Kidney (tissue), 13 donors: ENCODE measurements at regions not wholly inside any gene's neighbourhood (a gene's known extent, or its start where the extent isn't known, plus 50 kb on each side); places are given as distances from the start of the nearest gene placed in this dataset.

Experiments used
- DNase-seq, 5 donors: peaks; one replicate each; pipeline ENCODE4 v3.0.0-alpha.2; 2013 to 2020
- FAIRE-seq: peaks from 2 replicates; lab custom pipeline; 2012; peaks lifted over from hg19 to GRCh38; lab: Jason Lieb, UNC
- H3K27ac ChIP-seq, 2 donors: one replicate each; pipeline ENCODE4 v1.7.0; 2013; ENCODE audit warnings: low read depth in 2 of 2, low read length in 2 of 2, inconsistent platforms in 1 of 2
- H3K27me3 ChIP-seq: one replicate; pipeline ENCODE4 v1.7.1; 2013; ENCODE audit warnings: low read length, inconsistent platforms; ENCODE audit not compliant: control insufficient read depth, insufficient read depth
- H3K36me3 ChIP-seq, 3 donors: one replicate each; pipeline versions ENCODE4 v1.7.0 to v1.7.1; 2013; ENCODE audit warnings: low read length in 3 of 3, control low read depth in 1 of 3, inconsistent platforms in 1 of 3; ENCODE audit not compliant: insufficient read depth in 3 of 3, control insufficient read depth in 2 of 3
- H3K4me1 ChIP-seq, 3 donors: one replicate each; pipeline versions ENCODE4 v1.7.0 to v1.7.1; 2013; ENCODE audit warnings: low read length in 3 of 3, inconsistent platforms in 1 of 3, low read depth in 1 of 3; ENCODE audit not compliant: control insufficient read depth in 2 of 3, insufficient read depth in 2 of 3
- H3K4me3 ChIP-seq, 3 donors: one replicate each; pipeline versions ENCODE4 v1.7.0 to v1.8.1; 2013; ENCODE audit warnings: low read length in 3 of 3, control low read depth in 1 of 3, inconsistent platforms in 1 of 3
- H3K9ac ChIP-seq, 3 donors: one replicate each; pipeline versions ENCODE4 v1.7.0 to v1.7.1; 2013; ENCODE audit warnings: low read length in 3 of 3, control low read depth in 1 of 3, inconsistent platforms in 1 of 3
- H3K9me3 ChIP-seq, 3 donors: one replicate each; pipeline versions ENCODE4 v1.7.0 to v1.7.1; 2013; ENCODE audit warnings: low read length in 3 of 3, control low read depth in 1 of 3, inconsistent platforms in 1 of 3; ENCODE audit not compliant: control insufficient read depth in 2 of 3, insufficient read depth in 1 of 3
- CTCF ChIP-seq: IDR thresholded peaks from 3 replicates; pipeline ENCODE4 v1.5.1; 2012; ENCODE audit warnings: mild to moderate bottlenecking, moderate library complexity, borderline replicate concordance; ENCODE audit not compliant: insufficient read depth; ENCODE audit errors: extremely low read depth
- intact Hi-C: fragments of 100-400 bp; cut with DNase I; formaldehyde crosslinking; loops from one replicate; pipeline ENCODE4 v1.11.1; 2022
- donor health status: control.
- donor health status: control.
- donor health status: control.
- donor health status: control.
- donor health status: control.
- donor health status: DM: yes; HTN: yes; CAD: no.
- donor health status: Normal renal cell carcinoma (clear cell type).

- intact Hi-C loops: no loop called here
- no peak for TF ChIP-seq CTCF
Observed at GRCh38 chr5:110092955-110093785, 403.4 kb downstream of the MAN2A1 start.

GRCh38 chr5:110094109-110094508 is 404.4 kb downstream of the MAN2A1 start:
- no peaks in the 10 kb centered on the region for H3K27me3 ChIP-seq
- TF ChIP-seq CTCF: no peak
- FAIRE-seq (no peak), DNase-seq (no peak)
- no peaks in the 10 kb centered on the region for H3K36me3 ChIP-seq
- intact Hi-C loops: no loop called here
- H3K4me3 ChIP-seq: no peak overlapping the region
- no peak overlapping the region for H3K9ac ChIP-seq
- H3K27ac ChIP-seq: no peak overlapping the region
- H3K4me1 ChIP-seq: no peaks in the 10 kb centered on the region
- no peaks in the 10 kb centered on the region for H3K9me3 ChIP-seq

More at GRCh38 chr5:110092955-110093785, 403.4 kb downstream of the MAN2A1 start:
- Histone ChIP-seq H3K27ac (no peak overlapping the region), H3K27me3 (no peaks in the 10 kb centered on the region), H3K36me3 (no peaks in the 10 kb centered on the region), H3K9ac (no peak overlapping the region), H3K4me1 (no peaks in the 10 kb centered on the region), H3K9me3 (no peaks in the 10 kb centered on the region), H3K4me3 (no peak overlapping the region)
- FAIRE-seq (no peak), DNase-seq (no peak)

- intact Hi-C loops: no loop called here
- Histone ChIP-seq H3K9me3 (no peaks in the 10 kb centered on the region), H3K4me3 (no peak overlapping the region), H3K27me3 (no peaks in the 10 kb centered on the region), H3K27ac (no peak overlapping the region), H3K36me3 (no peaks in the 10 kb centered on the region), H3K9ac (no peak overlapping the region), H3K4me1 (no peaks in the 10 kb centered on the region)
- no peak for FAIRE-seq
- no peak for DNase-seq
- no peak for TF ChIP-seq CTCF
Observed at GRCh38 chr5:110094548-110094947, 404.8 kb downstream of the MAN2A1 start.
